GM21367 (cell line): ENCODE measurements at regions not wholly inside any gene's neighbourhood (a gene's known extent, or its start where the extent isn't known, plus 50 kb on each side); places are given as distances from the start of the nearest gene placed in this dataset.

Source experiments
- ATAC-seq: cut with Tn5 transposase; IDR thresholded peaks from one replicate; pipeline ENCODE4 v1.9.1; 2021; ENCODE audit not compliant: unreplicated experiment

- no peak for ATAC-seq
Measured at GRCh38 chr18:52001106-52001505, 338.9 kb upstream of the DCC start.

DNA sequence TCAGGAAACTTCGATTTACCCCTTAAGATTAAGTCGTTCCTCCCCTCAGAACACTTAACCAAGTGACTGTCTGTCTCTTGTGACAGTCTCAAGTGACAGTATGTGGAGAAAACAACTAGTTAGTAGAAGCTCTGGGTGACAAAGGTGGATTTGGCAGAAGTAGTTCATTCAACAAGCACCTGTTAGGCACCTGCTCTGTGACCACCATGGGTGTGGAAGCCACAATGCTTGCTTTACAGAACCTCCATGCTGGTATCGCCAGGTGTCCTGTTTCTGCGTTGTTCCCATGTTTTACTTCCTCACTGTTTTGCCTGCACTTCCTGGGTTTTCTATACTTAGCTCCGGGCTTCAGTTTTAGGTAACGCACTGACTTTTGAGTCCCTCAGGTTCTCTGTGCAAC lies 337.4 kb upstream of the DCC start:
- ATAC-seq, result no peak

DNA sequence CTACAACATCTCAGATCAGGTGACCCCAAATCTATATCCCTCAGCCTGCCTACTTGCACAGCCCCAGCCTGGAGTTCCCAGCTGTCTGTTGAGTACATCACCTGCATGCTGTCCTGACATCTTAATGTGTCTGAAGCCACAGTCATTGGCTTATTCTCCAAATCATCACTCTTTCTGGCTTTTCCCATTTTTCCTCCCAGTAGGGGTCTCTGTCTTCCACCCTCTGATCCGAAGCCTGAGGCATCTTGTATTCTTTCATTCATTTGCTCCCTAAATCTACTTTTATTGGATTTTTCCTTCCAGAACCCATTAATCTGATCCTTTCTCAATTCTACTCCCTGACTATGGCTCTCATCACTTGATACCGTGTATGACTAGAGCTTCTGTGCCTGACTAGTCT lies 332.9 kb upstream of the DCC start:
- no peak for ATAC-seq

DNA sequence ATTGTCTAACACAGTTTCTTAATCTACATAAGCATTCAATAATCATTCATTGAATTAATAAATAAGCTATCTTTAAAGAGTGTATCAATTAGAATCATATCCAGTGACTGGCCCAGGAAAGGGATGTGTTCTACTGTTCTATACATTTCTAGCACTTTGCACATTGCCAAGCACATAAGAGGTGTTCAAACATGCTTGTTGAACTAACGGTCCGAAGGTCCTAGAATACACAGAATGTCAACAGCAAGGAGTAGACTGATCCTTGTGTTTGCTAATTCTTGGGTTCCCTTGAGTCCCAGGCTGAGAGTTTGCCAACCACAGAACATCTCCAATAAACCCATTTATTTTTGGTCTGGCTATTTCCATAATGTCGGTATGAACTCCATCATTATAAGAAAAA lies 331.7 kb upstream of the DCC start:
- no peak for ATAC-seq

DNA sequence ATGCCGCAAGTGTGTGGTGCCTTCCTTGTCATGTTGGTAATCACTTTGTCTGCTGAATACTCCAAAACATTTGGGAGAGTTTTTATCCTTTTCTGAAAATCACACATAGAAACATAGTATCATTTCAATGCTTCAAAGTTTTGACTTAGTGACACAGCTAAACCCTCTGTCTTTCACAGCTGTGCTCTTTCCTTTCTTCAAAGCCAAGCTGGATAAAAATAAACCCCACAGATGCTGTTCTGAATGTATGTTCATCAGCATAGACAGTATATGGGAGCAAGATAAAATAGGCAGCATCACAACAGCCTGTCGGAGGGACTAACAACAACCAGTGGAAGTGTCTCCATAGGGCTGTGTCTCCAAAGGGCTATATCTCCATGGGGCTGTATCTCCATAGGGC lies 331.3 kb upstream of the DCC start:
- ATAC-seq, result no peak

- ATAC-seq, result no peak
Measured at GRCh38 chr18:52009958-52010357, 330.0 kb upstream of the DCC start.

DNA sequence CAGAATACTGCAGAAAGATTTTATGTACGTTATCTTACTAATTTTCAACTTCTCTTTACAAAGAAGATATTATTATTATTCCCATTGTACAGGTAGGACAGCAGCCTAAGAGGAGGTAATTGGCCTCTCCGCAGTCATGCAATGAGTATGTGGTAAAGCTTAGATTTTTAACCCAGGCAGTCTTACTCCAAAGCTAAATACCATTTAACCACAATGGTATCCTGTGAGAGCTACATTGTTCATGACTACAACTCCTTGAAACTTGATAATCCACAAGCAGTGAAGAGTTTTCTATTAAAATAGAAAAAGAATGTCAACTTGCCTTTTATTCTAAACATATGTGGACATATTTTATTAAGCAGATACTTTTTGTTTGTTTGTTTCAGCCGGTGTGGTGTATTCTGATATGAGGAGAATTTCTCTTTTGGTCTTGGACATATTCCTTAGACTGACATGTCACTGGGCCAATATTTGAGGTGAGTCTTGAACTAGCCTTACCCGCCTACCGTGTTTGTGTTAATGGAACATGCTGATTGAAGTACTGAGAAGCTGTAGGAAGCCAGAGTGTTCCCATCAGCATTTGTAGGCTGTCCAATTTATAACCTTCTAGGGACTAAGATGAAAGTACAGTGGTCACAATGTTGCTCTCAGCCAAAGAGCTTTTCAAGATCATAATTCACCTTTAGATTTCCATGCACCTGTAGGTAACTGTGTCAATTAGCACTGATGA lies 293.9 kb upstream of the DCC start:
- no peak for ATAC-seq

GRCh38 chr18:52046842-52047241 lies 293.2 kb upstream of the DCC start:
- ATAC-seq, result no peak

- no peak for ATAC-seq
Measured at GRCh38 chr18:52054324-52054723, 285.7 kb upstream of the DCC start.

DNA sequence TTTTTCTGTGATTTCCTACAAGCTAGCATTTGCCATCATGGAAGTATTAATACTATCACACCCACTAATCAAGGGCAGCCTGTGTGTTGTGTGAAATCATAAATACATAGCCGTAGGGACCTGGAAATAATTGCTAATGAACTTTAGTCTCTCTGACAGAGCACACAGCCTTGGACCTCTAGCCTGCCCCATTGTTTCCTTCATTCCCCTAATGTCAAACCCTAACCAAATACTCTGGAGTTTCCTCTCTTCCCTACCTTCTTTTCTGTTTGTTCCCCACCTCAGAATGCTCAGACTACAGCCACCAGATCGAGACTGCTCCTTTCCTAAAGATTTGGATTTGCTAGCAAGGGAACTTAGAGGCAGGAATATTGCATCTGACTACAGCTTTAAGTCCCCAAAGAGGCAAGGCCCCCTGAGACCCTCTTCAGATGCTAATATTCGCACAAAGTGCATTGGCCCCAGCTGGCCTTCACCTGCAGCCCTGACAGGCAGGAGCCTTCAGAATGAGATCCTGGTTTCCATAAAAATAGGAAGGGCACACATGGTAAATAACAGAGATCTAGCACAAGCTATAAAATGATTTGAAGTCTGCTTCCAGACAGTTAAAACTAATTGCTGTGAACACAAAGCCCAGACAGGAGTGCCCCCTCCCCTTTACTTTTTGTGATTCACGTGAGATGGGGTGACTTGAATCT lies 279.2 kb upstream of the DCC start:
- no peak for ATAC-seq

- no peak for ATAC-seq
Measured at GRCh38 chr18:52063923-52064322, 276.1 kb upstream of the DCC start.

DNA sequence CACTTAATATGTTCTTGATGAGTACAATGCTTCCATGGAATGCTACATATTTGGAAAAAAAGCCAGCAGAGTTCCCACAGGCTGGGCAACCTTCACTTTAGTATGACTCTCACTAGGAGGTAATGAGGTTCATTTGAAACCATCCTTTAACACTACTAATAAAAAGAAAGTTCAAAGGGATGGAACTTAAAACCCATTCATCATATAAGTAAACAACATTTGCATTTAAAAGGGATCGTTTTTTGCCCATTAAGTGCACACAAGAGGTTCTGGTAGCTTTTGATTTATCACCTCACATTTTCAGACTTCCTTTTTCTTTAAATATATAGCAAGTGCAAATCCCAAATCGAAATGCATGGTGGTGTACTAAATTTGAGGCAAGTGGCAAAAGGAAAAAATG lies 270.8 kb upstream of the DCC start:
- no peak for ATAC-seq

GRCh38 chr18:52070291-52070756 lies 269.7 kb upstream of the DCC start:
- no peak for ATAC-seq

- no peak for ATAC-seq
Measured at GRCh38 chr18:52077251-52077983, 262.6 kb upstream of the DCC start.

GRCh38 chr18:52082246-52082645 lies 257.8 kb upstream of the DCC start:
- ATAC-seq, result no peak

- no peak for ATAC-seq
Measured at GRCh38 chr18:52087140-52087539, 252.9 kb upstream of the DCC start.

DNA sequence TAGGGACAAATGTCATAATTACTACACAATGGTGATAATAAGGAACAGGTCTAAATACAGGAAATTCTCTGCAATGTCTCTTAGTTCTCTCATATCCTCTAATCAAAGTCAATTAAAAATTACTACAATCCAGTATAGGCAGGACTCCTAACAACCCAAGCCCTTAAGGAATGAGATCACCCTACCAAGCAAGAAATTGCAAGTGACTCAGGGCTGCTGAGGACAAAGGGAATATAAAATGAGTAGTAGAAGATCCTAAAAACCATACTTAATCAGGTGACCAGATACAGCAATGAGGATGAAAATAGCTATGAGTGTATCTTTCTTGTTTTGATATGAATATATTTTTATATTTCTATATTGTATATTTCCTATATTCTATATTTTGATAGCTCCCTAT lies 250.0 kb upstream of the DCC start:
- no peak for ATAC-seq

GRCh38 chr18:52093171-52093570 lies 246.8 kb upstream of the DCC start:
- ATAC-seq, result no peak

GRCh38 chr18:52118684-52119083 lies 221.3 kb upstream of the DCC start:
- ATAC-seq, result no peak

GRCh38 chr18:52130624-52131301 lies 209.2 kb upstream of the DCC start:
- no peak for ATAC-seq

GRCh38 chr18:52131845-52132244 lies 208.2 kb upstream of the DCC start:
- ATAC-seq, result no peak
